HCT116 (cell line): ENCODE measurements at regions not wholly inside any gene's neighbourhood (a gene's known extent, or its start where the extent isn't known, plus 50 kb on each side); places are given as distances from the start of the nearest gene placed in this dataset.

ENCODE experiments used
- ATAC-seq: fragments of 200-7000 bp; cut with Tn5 transposase; 2 replicates; pipeline ENCODE4 v1.9.1; 2020; ENCODE audit warnings: mild to moderate bottlenecking, moderate library complexity
- BruUV-seq: library from RNA; stranded (reverse); fragments of 400-500 nt; replicated peaks from 2 replicates; lab custom pipeline; 2021; lab: Mats Ljungman, UMichigan
- CTCF ChIA-PET: fragments of 300-600 bp; sonication (Branson Sonifier 250); formaldehyde crosslinking; loops from one replicate; lab custom pipeline; 2021; ENCODE audit warnings: antibody characterized with exemption; lab: Charles Lee
- POLR2A ChIA-PET: fragments of 300-600, 350-600 bp; sonication (Branson Sonifier 250); formaldehyde crosslinking; loops from one replicate; lab custom pipeline; 2021; ENCODE audit warnings: antibody characterized with exemption; lab: Charles Lee
- RAD21 ChIA-PET, 2 experiments: fragments of 300-600 bp; sonication (Branson Sonifier 250); formaldehyde crosslinking; loops; one replicate each; lab custom pipeline; 2023; ENCODE audit warnings: low total read pairs in 2 of 2; ENCODE audit not compliant: uncharacterized antibody in 2 of 2, unreplicated experiment in 2 of 2, low non-redundant PET in 1 of 2; lab: Charles Lee
- DNase-seq: peaks from one replicate; pipeline ENCODE4 v3.0.0-alpha.2; 2010; ENCODE audit warnings: low read depth, low spot score
- H2AFZ ChIP-seq: fragments of 200-600 bp; shearing (Covaris generic), sonication (generic); 2 replicates; pipeline ENCODE4 v1.6.1; 2017; ENCODE audit warnings: low read depth, mixed run types, mixed read lengths, antibody characterized with exemption, low read length; ENCODE audit not compliant: poor library complexity, severe bottlenecking
- H3K27ac ChIP-seq: 2 replicates; pipeline ENCODE4 v1.5.1; 2012; ENCODE audit warnings: low read depth, low read length
- H3K27me3 ChIP-seq: fragments of 200-600 bp; sonication (generic); 2 replicates; pipeline ENCODE4 v1.6.1; 2016; ENCODE audit warnings: mixed run types, low read length, mixed read lengths; ENCODE audit not compliant: insufficient read depth
- H3K36me3 ChIP-seq, 2 experiments: fragments of 200-500 bp in 1 of 2; fragments of 200-600 bp in 1 of 2; sonication (Bioruptor generic) in 1 of 2; sonication (generic) in 1 of 2; 2 replicates each; pipeline versions ENCODE4 v1.5.1 to v1.6.1; 2014 to 2016; ENCODE audit warnings: low read length in 2 of 2, inconsistent platforms in 1 of 2, mixed read lengths in 1 of 2, mixed run types in 1 of 2; ENCODE audit not compliant: insufficient read depth in 2 of 2, control insufficient read depth in 1 of 2
- H3K4me1 ChIP-seq, 2 experiments: fragments of 200-600 bp in 1 of 2; sonication (generic) in 1 of 2; 2 replicates each; pipeline versions ENCODE4 v1.5.1 to v1.6.1; 2012 to 2017; ENCODE audit warnings: low read length in 2 of 2, inconsistent platforms in 1 of 2, mild to moderate bottlenecking in 1 of 2, mixed read lengths in 1 of 2, mixed run types in 1 of 2, moderate library complexity in 1 of 2; ENCODE audit not compliant: insufficient read depth in 2 of 2, control insufficient read depth in 1 of 2
- H3K4me2 ChIP-seq: fragments of 200-600 bp; sonication (generic); 2 replicates; pipeline ENCODE4 v1.6.1; 2017; ENCODE audit warnings: mixed run types, low read length, mixed read lengths
- H3K4me3 ChIP-seq, 2 experiments: fragments of 200-600 bp in 1 of 2; sonication (generic) in 1 of 2; replicated peaks in 1 of 2; 2 replicates each; pipeline ENCODE4 v1.5.1; 2011 to 2016; ENCODE audit warnings: low read length in 2 of 2, control low read depth in 1 of 2, low read depth in 1 of 2, mild to moderate bottlenecking in 1 of 2, mixed read lengths in 1 of 2, mixed run types in 1 of 2
- H3K79me2 ChIP-seq: fragments of 200-600 bp; sonication (generic); 2 replicates; pipeline ENCODE4 v1.6.1; 2017; ENCODE audit warnings: mild to moderate bottlenecking, mixed run types, low read length, moderate library complexity, mixed read lengths; ENCODE audit not compliant: insufficient read depth
- H3K9ac ChIP-seq: fragments of 200-600 bp; sonication (generic); 2 replicates; pipeline ENCODE4 v1.6.1; 2016; ENCODE audit warnings: low read length, mixed read lengths
- H3K9me2 ChIP-seq: fragments of 200-600 bp; sonication (generic), shearing (Covaris generic); 2 replicates; pipeline ENCODE4 v1.6.1; 2017; ENCODE audit warnings: mixed run types, mild to moderate bottlenecking, moderate library complexity; ENCODE audit not compliant: insufficient read depth
- H3K9me3 ChIP-seq, 2 experiments: fragments of 200-500 bp in 1 of 2; fragments of 200-600 bp in 1 of 2; sonication (Bioruptor generic) in 1 of 2; sonication (generic) in 1 of 2; 2 replicates each; pipeline ENCODE4 v1.6.1; 2014 to 2017; ENCODE audit warnings: low read length in 2 of 2, mixed read lengths in 2 of 2, inconsistent platforms in 1 of 2, low read depth in 1 of 2, mild to moderate bottlenecking in 1 of 2, mixed run types in 1 of 2, moderate library complexity in 1 of 2; ENCODE audit not compliant: control insufficient read depth in 1 of 2, insufficient read depth in 1 of 2
- H4K20me1 ChIP-seq: fragments of 200-600 bp; sonication (generic), shearing (Covaris generic); 2 replicates; pipeline ENCODE4 v1.6.1; 2017; ENCODE audit warnings: mixed run types, mild to moderate bottlenecking, moderate library complexity; ENCODE audit not compliant: insufficient read depth
- CBX3 ChIP-seq: IDR thresholded peaks from 2 replicates; pipeline ENCODE4 v1.6.1; 2012; ENCODE audit warnings: low read depth
- CTCF ChIP-seq, 3 experiments: fragments of 200-600 bp in 1 of 3; sonication (generic) in 1 of 3; IDR thresholded peaks in 2 of 3; conservative IDR thresholded peaks in 1 of 3; 2 replicates each; pipeline ENCODE4 v1.5.1; 2012 to 2017; ENCODE audit warnings: low read depth in 2 of 3, low read length in 2 of 3, antibody characterized with exemption in 1 of 3, borderline replicate concordance in 1 of 3, control low read depth in 1 of 3, mild to moderate bottlenecking in 1 of 3, mixed read lengths in 1 of 3, mixed run types in 1 of 3, moderate library complexity in 1 of 3; ENCODE audit not compliant: insufficient read depth in 1 of 3
- EGR1 ChIP-seq: IDR thresholded peaks from 2 replicates; pipeline ENCODE4 v1.6.1; 2012; ENCODE audit warnings: low read depth
- JUND ChIP-seq: IDR thresholded peaks from 2 replicates; pipeline ENCODE4 v1.6.1; 2012
- RAD21 ChIP-seq: IDR thresholded peaks from 2 replicates; pipeline ENCODE4 v1.6.1; 2012; ENCODE audit warnings: low read depth, mild to moderate bottlenecking
- REST ChIP-seq: IDR thresholded peaks from 2 replicates; pipeline ENCODE4 v1.6.1; 2012; ENCODE audit warnings: low read depth
- SIN3A ChIP-seq: IDR thresholded peaks from 2 replicates; pipeline ENCODE4 v1.6.1; 2012; ENCODE audit warnings: low read depth
- SP1 ChIP-seq: IDR thresholded peaks from 2 replicates; pipeline ENCODE4 v1.6.1; 2012; ENCODE audit warnings: low read depth
- SRF ChIP-seq: IDR thresholded peaks from 2 replicates; pipeline ENCODE4 v1.6.1; 2012; ENCODE audit warnings: low read depth
- TCF7L2 ChIP-seq: IDR thresholded peaks from 2 replicates; pipeline ENCODE4 v1.7.0; 2011; ENCODE audit warnings: borderline replicate concordance, inconsistent platforms; ENCODE audit not compliant: insufficient read depth, insufficient read length; ENCODE audit errors: extremely low read depth
- ZBTB33 ChIP-seq: IDR thresholded peaks from 2 replicates; pipeline ENCODE4 v1.6.1; 2011; ENCODE audit warnings: mild to moderate bottlenecking, low read length, moderate library complexity; ENCODE audit not compliant: insufficient replicate concordance; ENCODE audit errors: extremely low read depth
- ZFX ChIP-seq: fragments of 450-650 bp; IDR thresholded peaks from 2 replicates; pipeline ENCODE4 v1.6.1; 2017
- intact Hi-C: fragments of 100-400 bp; cut with micrococcal nuclease; formaldehyde crosslinking; loops from 2 replicates; pipeline ENCODE4 v1.10.0; 2022

- no peaks in the 10 kb centered on the region for H3K9me2 ChIP-seq
- H3K4me2 ChIP-seq: no peak overlapping the region
- H3K36me3 ChIP-seq: no peaks in the 10 kb centered on the region
- ChIA-PET RAD21 (no interaction called here), CTCF (no interaction called here), POLR2A (no interaction called here)
- H4K20me1 ChIP-seq: no peaks in the 10 kb centered on the region
- H3K27me3 ChIP-seq: no peaks in the 10 kb centered on the region; the same call in 1 of the 2 replicates
- H3K27ac ChIP-seq: no peak overlapping the region
- no peaks in the 10 kb centered on the region for H3K9me3 ChIP-seq
- no peak for DNase-seq
- intact Hi-C loops: no loop called here
- H3K4me3 ChIP-seq: no peak overlapping the region
- no peak overlapping the region for H2AFZ ChIP-seq
- H3K9ac ChIP-seq: no peak overlapping the region
- BruUV-seq: no TSS peak
- no peak for TF ChIP-seq EGR1
- TF ChIP-seq TCF7L2: no peak
- no peak for TF ChIP-seq SP1
- no peak for TF ChIP-seq CTCF (IDR thresholded peaks at IDR 0.05 in 2 of 3, conservative IDR thresholded peaks at IDR 0.05 in 1 of 3; ENCODE audit: borderline replicate concordance in 1 of 3, insufficient read depth in 1 of 3, low read depth in 2 of 3, low read length in 2 of 3)
- no peak for TF ChIP-seq CBX3
- no peak for TF ChIP-seq RAD21
- TF ChIP-seq JUND: no peak
- TF ChIP-seq ZBTB33: no peak
- TF ChIP-seq SIN3A: no peak
- TF ChIP-seq SRF: no peak
- no peak for TF ChIP-seq REST
- TF ChIP-seq ZFX: no peak
- no peak for ATAC-seq
- no peaks in the 10 kb centered on the region for H3K79me2 ChIP-seq
- no peaks in the 10 kb centered on the region for H3K4me1 ChIP-seq
Observed at GRCh38 chr20:9909167-9909566, 70.3 kb upstream of the PAK5 start.
